ENCODE measurements at regions not wholly inside any gene's neighbourhood (a gene's known extent, or its start where the extent isn't known, plus 50 kb on each side); places are given as distances from the start of the nearest gene placed in this dataset.

DNA sequence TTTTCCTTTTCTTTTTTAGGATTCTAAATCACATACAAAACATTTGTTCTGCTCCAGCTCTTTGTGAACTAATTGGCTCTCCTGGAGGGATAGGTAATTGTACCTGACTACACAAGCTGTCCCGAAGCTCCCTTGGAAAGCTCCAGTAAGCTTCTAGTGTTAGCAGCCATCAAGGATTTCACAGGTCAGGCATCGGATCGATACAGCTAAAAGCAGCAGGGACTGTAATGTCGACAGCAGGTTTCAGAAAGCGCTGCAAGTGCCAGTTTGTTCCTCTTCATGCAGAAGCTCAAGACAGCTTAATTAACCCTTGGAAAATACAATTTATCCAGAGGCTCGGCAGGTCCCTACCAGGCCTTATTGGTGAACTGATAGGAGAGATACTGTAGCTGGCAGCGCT is 87.2 kb upstream of the VRK2 start:
- POLR2A ChIA-PET, result no interaction called here
- Histone ChIP-seq H3K9ac (ENCODE audit: insufficient read depth, low read depth, low read length) (no peak overlapping the region), H2AFZ (ENCODE audit: low read length) (no peak overlapping the region), H3K9me3 (ENCODE audit: low read length) (no peaks in the 10 kb centered on the region), H3K4me1 (ENCODE audit: insufficient read depth, low read length) (no peaks in the 10 kb centered on the region), H3K4me3 (replicated peaks in 1 of 3; ENCODE audit: insufficient read depth in 1 of 3, low read depth in 2 of 3, low read length in 3 of 3) (no peak overlapping the region), H3K79me2 (ENCODE audit: insufficient read depth, low read length) (no peaks in the 10 kb centered on the region), H4K20me1 (ENCODE audit: insufficient read depth, low read length) (no peaks in the 10 kb centered on the region), H3K27me3 (ENCODE audit: control insufficient read depth in 1 of 2, insufficient read depth in 2 of 2, low read length in 2 of 2) (no peaks in the 10 kb centered on the region), H3K27ac (ENCODE audit: extremely low read length, insufficient read depth, low read length) (no peak overlapping the region), H3K4me2 (ENCODE audit: low read depth, low read length) (no peak overlapping the region), H3K36me3 (replicated peaks in 1 of 2; ENCODE audit: control insufficient read depth in 1 of 2, insufficient read depth in 2 of 2, low read length in 2 of 2) (no peaks in the 10 kb centered on the region)
- ATAC-seq, result peak; percentile 38; the same call in 1 of the 3 replicates
- whole genome bisulfite sequencing (ENCODE audit: low lambda C conversion rate), result 51% methylated on average over 7 of the region's 7 CpGs
- no peak for FAIRE-seq
- CTCF ChIA-PET (ENCODE audit: low intra/inter-chr PET ratio, low total read pairs), result no interaction called here
- BruUV-seq (replicated peaks), result no TSS peak
- in situ Hi-C loops (cut with HindIII; ENCODE audit: extremely low pct_ligation_motif_present, low pct_unique_long_range_greater_than_20kb) (no loop called here), intact Hi-C loops (cut with micrococcal nuclease; ENCODE audit: unreplicated experiment) (no loop called here)
- no peak for DNase-seq (ENCODE audit: low spot score)
- no peak for TF ChIP-seq TSC22D2 (CRISPR knock-in tag; IDR thresholded peaks at IDR 0.05; ENCODE audit: borderline replicate concordance)
- TF ChIP-seq MIXL1 (CRISPR knock-in tag; IDR thresholded peaks at IDR 0.05), result no peak
- TF ChIP-seq, protein P1, sequence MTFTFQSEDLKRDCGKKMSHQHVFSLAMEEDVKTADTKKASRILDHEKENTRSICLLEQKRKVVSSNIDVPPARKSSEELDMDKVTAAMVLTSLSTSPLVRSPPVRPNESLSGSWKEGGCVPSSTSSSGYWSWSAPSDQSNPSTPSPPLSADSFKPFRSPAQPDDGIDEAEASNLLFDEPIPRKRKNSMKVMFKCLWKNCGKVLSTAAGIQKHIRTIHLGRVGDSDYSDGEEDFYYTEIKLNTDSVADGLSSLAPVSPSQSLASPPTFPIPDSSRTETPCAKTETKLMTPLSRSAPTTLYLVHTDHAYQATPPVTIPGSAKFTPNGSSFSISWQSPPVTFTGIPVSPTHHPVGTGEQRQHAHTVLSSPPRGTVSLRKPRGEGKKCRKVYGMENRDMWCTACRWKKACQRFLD (CRISPR knock-in tag; IDR thresholded peaks at IDR 0.05; ENCODE audit: borderline replicate concordance), result no peak
- TF ChIP-seq SALL1 (CRISPR knock-in tag; IDR thresholded peaks at IDR 0.05), result no peak
- no peak for TF ChIP-seq PHB2 (IDR thresholded peaks at IDR 0.05; ENCODE audit: partially characterized antibody)
- TF ChIP-seq PAWR (CRISPR knock-in tag; IDR thresholded peaks at IDR 0.05; ENCODE audit: borderline replicate concordance), result no peak

DNA sequence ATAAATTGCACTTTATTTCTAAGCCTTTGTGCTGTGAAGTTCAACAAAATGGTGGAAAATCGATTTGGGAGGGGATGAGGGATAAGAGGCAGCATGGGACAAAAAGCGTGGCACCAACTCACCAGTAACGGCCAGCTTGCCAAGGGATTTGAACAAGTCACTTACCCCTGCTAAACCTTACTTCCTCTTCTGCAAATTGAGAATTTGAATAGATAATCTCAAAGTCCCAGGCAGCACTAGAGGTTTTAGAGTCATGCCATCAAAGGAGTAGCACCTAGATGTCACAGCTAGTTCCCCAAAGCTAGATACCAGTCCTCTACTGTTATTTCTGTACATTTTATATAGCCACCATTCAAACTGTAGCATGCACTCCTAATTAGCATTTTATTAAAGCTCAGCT is 83.7 kb upstream of the VRK2 start:
- H3K27ac ChIP-seq (ENCODE audit: extremely low read length, insufficient read depth, low read length), result no peak overlapping the region
- no peaks in the 10 kb centered on the region for H3K4me1 ChIP-seq (ENCODE audit: insufficient read depth, low read length)
- no peak overlapping the region for H3K4me3 ChIP-seq (replicated peaks in 1 of 3; ENCODE audit: insufficient read depth in 1 of 3, low read depth in 2 of 3, low read length in 3 of 3)
- no peaks in the 10 kb centered on the region for H3K79me2 ChIP-seq (ENCODE audit: insufficient read depth, low read length)
- H3K36me3 ChIP-seq (replicated peaks in 1 of 2; ENCODE audit: control insufficient read depth in 1 of 2, insufficient read depth in 2 of 2, low read length in 2 of 2), result no peaks in the 10 kb centered on the region
- FAIRE-seq, result no peak
- H2AFZ ChIP-seq (ENCODE audit: low read length), result no peak overlapping the region
- H3K27me3 ChIP-seq (ENCODE audit: control insufficient read depth in 1 of 2, insufficient read depth in 2 of 2, low read length in 2 of 2), result no peaks in the 10 kb centered on the region
- CTCF ChIA-PET (ENCODE audit: low intra/inter-chr PET ratio, low total read pairs), result no interaction called here
- DNase-seq (ENCODE audit: low spot score), result no peak
- H3K9me3 ChIP-seq (ENCODE audit: low read length), result no peaks in the 10 kb centered on the region
- 2% methylated on average over 3 of the region's 3 CpGs for WGBS (ENCODE audit: low lambda C conversion rate)
- H4K20me1 ChIP-seq (ENCODE audit: insufficient read depth, low read length), result no peaks in the 10 kb centered on the region
- no peak for ATAC-seq
- in situ Hi-C loops (cut with HindIII; ENCODE audit: extremely low pct_ligation_motif_present, low pct_unique_long_range_greater_than_20kb), result no loop called here
- POLR2A ChIA-PET, result no interaction called here
- BruUV-seq (replicated peaks), result no TSS peak
- no peak overlapping the region for H3K4me2 ChIP-seq (ENCODE audit: low read depth, low read length)
- no peak overlapping the region for H3K9ac ChIP-seq (ENCODE audit: insufficient read depth, low read depth, low read length)
- intact Hi-C loops (cut with micrococcal nuclease; ENCODE audit: unreplicated experiment), result no loop called here
- TF ChIP-seq, protein P2, sequence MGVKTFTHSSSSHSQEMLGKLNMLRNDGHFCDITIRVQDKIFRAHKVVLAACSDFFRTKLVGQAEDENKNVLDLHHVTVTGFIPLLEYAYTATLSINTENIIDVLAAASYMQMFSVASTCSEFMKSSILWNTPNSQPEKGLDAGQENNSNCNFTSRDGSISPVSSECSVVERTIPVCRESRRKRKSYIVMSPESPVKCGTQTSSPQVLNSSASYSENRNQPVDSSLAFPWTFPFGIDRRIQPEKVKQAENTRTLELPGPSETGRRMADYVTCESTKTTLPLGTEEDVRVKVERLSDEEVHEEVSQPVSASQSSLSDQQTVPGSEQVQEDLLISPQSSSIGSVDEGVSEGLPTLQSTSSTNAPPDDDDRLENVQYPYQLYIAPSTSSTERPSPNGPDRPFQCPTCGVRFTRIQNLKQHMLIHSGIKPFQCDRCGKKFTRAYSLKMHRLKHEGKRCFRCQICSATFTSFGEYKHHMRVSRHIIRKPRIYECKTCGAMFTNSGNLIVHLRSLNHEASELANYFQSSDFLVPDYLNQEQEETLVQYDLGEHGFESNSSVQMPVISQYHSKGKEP (CRISPR knock-in tag; IDR thresholded peaks at IDR 0.05), result no peak
- TF ChIP-seq CENPT (CRISPR knock-in tag; IDR thresholded peaks at IDR 0.05; ENCODE audit: low read depth), result no peak
- TF ChIP-seq ISL2 (CRISPR knock-in tag; IDR thresholded peaks at IDR 0.05), result no peak
- TF ChIP-seq, protein P3, sequence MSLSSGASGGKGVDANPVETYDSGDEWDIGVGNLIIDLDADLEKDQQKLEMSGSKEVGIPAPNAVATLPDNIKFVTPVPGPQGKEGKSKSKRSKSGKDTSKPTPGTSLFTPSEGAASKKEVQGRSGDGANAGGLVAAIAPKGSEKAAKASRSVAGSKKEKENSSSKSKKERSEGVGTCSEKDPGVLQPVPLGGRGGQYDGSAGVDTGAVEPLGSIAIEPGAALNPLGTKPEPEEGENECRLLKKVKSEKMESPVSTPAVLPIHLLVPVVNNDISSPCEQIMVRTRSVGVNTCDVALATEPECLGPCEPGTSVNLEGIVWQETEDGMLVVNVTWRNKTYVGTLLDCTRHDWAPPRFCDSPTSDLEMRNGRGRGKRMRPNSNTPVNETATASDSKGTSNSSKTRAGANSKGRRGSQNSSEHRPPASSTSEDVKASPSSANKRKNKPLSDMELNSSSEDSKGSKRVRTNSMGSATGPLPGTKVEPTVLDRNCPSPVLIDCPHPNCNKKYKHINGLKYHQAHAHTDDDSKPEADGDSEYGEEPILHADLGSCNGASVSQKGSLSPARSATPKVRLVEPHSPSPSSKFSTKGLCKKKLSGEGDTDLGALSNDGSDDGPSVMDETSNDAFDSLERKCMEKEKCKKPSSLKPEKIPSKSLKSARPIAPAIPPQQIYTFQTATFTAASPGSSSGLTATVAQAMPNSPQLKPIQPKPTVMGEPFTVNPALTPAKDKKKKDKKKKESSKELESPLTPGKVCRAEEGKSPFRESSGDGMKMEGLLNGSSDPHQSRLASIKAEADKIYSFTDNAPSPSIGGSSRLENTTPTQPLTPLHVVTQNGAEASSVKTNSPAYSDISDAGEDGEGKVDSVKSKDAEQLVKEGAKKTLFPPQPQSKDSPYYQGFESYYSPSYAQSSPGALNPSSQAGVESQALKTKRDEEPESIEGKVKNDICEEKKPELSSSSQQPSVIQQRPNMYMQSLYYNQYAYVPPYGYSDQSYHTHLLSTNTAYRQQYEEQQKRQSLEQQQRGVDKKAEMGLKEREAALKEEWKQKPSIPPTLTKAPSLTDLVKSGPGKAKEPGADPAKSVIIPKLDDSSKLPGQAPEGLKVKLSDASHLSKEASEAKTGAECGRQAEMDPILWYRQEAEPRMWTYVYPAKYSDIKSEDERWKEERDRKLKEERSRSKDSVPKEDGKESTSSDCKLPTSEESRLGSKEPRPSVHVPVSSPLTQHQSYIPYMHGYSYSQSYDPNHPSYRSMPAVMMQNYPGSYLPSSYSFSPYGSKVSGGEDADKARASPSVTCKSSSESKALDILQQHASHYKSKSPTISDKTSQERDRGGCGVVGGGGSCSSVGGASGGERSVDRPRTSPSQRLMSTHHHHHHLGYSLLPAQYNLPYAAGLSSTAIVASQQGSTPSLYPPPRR (CRISPR knock-in tag; IDR thresholded peaks at IDR 0.05; ENCODE audit: borderline replicate concordance), result no peak
- TF ChIP-seq SIN3A (IDR thresholded peaks at IDR 0.05; ENCODE audit: borderline replicate concordance, low read depth, low read length), result no peak
- TF ChIP-seq U2AF2 (IDR thresholded peaks at IDR 0.05; ENCODE audit: low read depth, low read length), result no peak
- TF ChIP-seq PHB2 (IDR thresholded peaks at IDR 0.05; ENCODE audit: partially characterized antibody), result no peak
